ENCODE measurements at regions not wholly inside any gene's neighbourhood (a gene's known extent, or its start where the extent isn't known, plus 50 kb on each side); places are given as distances from the start of the nearest gene placed in this dataset.

DNA sequence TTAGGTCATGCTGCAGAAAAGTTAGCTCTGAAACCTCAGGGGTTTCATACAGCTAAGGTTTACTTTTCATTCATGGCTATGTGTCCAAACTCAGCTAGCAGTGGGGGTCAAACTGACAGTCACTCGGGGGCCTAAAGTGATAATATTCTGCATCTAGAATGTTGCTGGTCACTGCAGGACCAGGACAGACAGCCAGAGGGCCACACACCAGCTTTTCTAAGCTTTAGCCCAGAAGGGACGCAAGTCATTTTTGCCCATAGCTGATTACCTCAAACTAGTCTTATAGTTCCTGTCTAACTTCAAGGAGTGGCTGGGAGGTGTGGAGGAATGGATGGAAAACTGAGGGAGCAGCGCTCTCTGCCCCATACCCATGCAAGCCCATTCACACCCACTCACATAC is 163.0 kb upstream of the NLRP1 start:
- Histone ChIP-seq H3K36me3 (no peaks in the 10 kb centered on the region), H3K27ac (no peak overlapping the region)
- TF ChIP-seq, protein P1, sequence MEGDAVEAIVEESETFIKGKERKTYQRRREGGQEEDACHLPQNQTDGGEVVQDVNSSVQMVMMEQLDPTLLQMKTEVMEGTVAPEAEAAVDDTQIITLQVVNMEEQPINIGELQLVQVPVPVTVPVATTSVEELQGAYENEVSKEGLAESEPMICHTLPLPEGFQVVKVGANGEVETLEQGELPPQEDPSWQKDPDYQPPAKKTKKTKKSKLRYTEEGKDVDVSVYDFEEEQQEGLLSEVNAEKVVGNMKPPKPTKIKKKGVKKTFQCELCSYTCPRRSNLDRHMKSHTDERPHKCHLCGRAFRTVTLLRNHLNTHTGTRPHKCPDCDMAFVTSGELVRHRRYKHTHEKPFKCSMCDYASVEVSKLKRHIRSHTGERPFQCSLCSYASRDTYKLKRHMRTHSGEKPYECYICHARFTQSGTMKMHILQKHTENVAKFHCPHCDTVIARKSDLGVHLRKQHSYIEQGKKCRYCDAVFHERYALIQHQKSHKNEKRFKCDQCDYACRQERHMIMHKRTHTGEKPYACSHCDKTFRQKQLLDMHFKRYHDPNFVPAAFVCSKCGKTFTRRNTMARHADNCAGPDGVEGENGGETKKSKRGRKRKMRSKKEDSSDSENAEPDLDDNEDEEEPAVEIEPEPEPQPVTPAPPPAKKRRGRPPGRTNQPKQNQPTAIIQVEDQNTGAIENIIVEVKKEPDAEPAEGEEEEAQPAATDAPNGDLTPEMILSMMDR (IDR thresholded peaks at IDR 0.05): no peak

DNA sequence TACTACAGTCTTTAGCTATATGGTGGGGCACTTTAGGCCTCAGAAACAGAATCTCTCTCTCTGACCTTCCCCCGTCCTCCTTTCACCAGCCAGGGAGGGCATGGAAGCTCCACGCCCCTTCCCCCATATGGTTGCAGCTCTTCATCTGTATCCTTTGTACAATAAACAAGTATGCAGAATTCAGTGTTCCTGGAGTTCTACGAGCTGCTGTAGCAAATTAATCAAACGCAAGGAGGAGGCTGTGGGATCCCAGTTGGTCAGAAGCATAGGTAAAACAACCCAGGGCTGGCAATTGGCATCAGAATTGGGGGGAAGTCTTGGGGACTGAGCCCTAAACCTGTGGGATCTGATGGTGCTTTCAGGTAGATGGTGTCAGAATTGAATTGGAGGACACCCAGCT is 163.7 kb upstream of the NLRP1 start:
- Histone ChIP-seq H3K36me3 (no peaks in the 10 kb centered on the region), H3K27ac (no peak overlapping the region), H3K9me3 (no peaks in the 10 kb centered on the region), H3K27me3 (peaks cover 3% of the 10 kb centered on the region), H3K4me1 (ENCODE audit: control insufficient read depth in 1 of 2, insufficient read depth in 1 of 2, low read depth in 1 of 2, low read length in 1 of 2) (no peaks in the 10 kb centered on the region), H3K4me3 (ENCODE audit: low read depth in 1 of 2, low read length in 1 of 2) (no peak overlapping the region)
- TF ChIP-seq, protein P1 (IDR thresholded peaks at IDR 0.05): no peak

More for the DNA sequence above, 163.0 kb upstream of the NLRP1 start:
- Histone ChIP-seq H3K4me3 (ENCODE audit: low read depth in 1 of 2, low read length in 1 of 2) (no peak overlapping the region), H3K27me3 (peaks cover 3% of the 10 kb centered on the region), H3K9me3 (no peaks in the 10 kb centered on the region), H3K4me1 (ENCODE audit: control insufficient read depth in 1 of 2, insufficient read depth in 1 of 2, low read depth in 1 of 2, low read length in 1 of 2) (no peaks in the 10 kb centered on the region)

DNA sequence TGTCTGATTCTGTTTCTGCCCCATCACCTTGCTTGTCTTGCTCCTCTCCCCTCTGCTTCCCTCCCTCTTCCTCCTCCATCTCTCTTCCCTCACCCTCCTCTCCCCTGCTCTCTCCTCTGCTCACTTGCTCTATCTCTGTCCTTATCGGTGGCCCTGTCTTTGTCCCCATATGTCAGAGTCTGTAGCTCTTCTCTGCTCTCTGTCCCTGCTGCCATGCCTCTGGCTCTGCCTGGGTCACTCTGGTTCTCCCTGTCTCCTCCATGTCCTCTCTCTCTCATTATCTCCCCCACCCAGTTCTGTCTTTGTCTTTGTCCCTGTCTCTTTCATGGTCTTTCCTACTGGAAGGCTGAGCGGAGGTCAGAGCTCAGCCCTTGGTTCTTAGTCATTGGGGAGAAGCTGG is 169.1 kb upstream of the NLRP1 start:
- TF ChIP-seq, protein P1 (IDR thresholded peaks at IDR 0.05): no peak
- H3K4me3 ChIP-seq (ENCODE audit: low read depth in 1 of 2, low read length in 1 of 2): no peak overlapping the region
- H3K4me1 ChIP-seq (ENCODE audit: control insufficient read depth in 1 of 2, insufficient read depth in 1 of 2, low read depth in 1 of 2, low read length in 1 of 2): no peaks in the 10 kb centered on the region
- no peak overlapping the region for H3K27ac ChIP-seq
- no peaks in the 10 kb centered on the region for H3K27me3 ChIP-seq
- H3K36me3 ChIP-seq: no peaks in the 10 kb centered on the region
- H3K9me3 ChIP-seq: no peaks in the 10 kb centered on the region

DNA sequence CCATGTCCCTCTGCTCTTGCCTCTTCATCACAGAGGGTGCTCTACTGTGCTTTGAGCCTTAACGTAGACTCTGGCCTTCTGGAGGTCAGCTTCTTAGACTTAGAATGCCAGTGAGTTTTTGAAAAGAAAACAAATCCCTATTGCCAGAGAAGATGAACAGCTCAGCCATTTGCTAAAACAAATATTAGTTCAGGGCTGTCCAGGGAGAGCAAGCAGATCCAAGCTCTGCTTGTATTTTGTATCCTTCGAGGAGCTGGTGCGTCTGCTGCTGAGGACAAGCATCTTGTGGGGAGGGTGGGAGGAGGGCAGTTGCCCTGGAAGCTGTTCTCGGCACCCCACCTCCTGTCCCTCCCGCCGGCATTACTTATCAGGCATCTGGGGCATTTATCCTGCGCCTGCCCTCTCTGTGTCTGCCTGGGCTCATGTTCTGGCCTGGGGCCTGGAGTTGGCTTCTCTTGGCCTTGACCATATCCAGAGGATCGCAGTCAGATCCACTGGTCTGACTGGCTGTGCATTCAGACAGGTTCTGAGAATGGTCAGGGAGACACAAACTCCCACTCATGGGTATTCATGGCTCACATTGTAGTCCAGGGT is 173.1 kb upstream of the NLRP1 start:
- Histone ChIP-seq H3K9me3 (no peaks in the 10 kb centered on the region), H3K4me1 (ENCODE audit: control insufficient read depth in 1 of 2, insufficient read depth in 1 of 2, low read depth in 1 of 2, low read length in 1 of 2) (no peaks in the 10 kb centered on the region), H3K27ac (no peak overlapping the region), H3K4me3 (ENCODE audit: low read depth in 1 of 2, low read length in 1 of 2) (no peak overlapping the region), H3K27me3 (peaks cover 6% of the 10 kb centered on the region), H3K36me3 (no peaks in the 10 kb centered on the region)
- TF ChIP-seq, protein P1 (IDR thresholded peaks at IDR 0.05): no peak

DNA sequence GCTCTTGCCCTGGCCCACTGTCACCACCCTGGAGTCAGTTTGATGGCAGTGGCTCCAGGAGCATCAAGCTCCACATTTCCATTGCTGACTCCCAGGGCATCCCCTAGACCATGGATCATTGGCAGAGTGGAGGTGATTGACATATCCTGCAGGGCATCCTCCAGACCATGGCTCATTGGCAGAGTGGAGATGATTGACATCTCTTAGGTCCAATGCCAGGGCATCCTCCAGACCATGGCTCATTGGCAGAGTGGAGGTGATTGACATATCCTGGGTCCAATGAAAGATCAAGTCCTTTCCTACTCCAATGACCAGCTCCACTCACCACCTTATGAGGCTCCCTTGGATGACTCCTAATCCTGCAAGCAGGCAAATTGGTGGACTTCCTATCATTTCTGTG is 174.3 kb upstream of the NLRP1 start:
- Histone ChIP-seq H3K9me3 (no peaks in the 10 kb centered on the region), H3K27me3 (peaks cover 6% of the 10 kb centered on the region), H3K27ac (no peak overlapping the region), H3K4me3 (ENCODE audit: low read depth in 1 of 2, low read length in 1 of 2) (no peak overlapping the region), H3K36me3 (no peaks in the 10 kb centered on the region), H3K4me1 (ENCODE audit: control insufficient read depth in 1 of 2, insufficient read depth in 1 of 2, low read depth in 1 of 2, low read length in 1 of 2) (no peaks in the 10 kb centered on the region)
- TF ChIP-seq, protein P1 (IDR thresholded peaks at IDR 0.05): no peak
